DOHH2 (cell line): ENCODE measurements at regions not wholly inside any gene's neighbourhood (a gene's known extent, or its start where the extent isn't known, plus 50 kb on each side); places are given as distances from the start of the nearest gene placed in this dataset.

ENCODE experiments used
- CTCF ChIP-seq: fragments of 200-600 bp; sonication (generic); IDR thresholded peaks from one replicate; pipeline ENCODE4 v1.5.1; 2014; ENCODE audit warnings: antibody characterized with exemption, mild to moderate bottlenecking, low read depth, low read length; ENCODE audit not compliant: poor library complexity, severe bottlenecking
- EZH2phosphoT487 ChIP-seq: fragments of 200-600 bp; sonication (generic); IDR thresholded peaks from 2 replicates; pipeline ENCODE4 v1.6.1; 2017; ENCODE audit warnings: borderline replicate concordance, mild to moderate bottlenecking, antibody characterized with exemption, low read length, moderate library complexity, mixed read lengths

GRCh38 chr3:16813336-16813735 lies 71.4 kb upstream of the PLCL2 start:
- TF ChIP-seq CTCF: no peak
- TF ChIP-seq EZH2phosphoT487: no peak
